Kidney (tissue), 13 donors: ENCODE measurements at regions not wholly inside any gene's neighbourhood (a gene's known extent, or its start where the extent isn't known, plus 50 kb on each side); places are given as distances from the start of the nearest gene placed in this dataset.
"Not testable (repeated sequence)": the region's sequence is repeated elsewhere in the genome, so short reads cannot be mapped to it uniquely, and the experiment has no call there.

Experiments
- DNase-seq, 5 donors: peaks; one replicate each; pipeline ENCODE4 v3.0.0-alpha.2; 2013 to 2020
- FAIRE-seq: peaks from 2 replicates; lab custom pipeline; 2012; peaks lifted over from hg19 to GRCh38; lab: Jason Lieb, UNC
- H3K27ac ChIP-seq, 2 donors: one replicate each; pipeline ENCODE4 v1.7.0; 2013; ENCODE audit warnings: low read depth in 2 of 2, low read length in 2 of 2, inconsistent platforms in 1 of 2
- H3K27me3 ChIP-seq: one replicate; pipeline ENCODE4 v1.7.1; 2013; ENCODE audit warnings: low read length, inconsistent platforms; ENCODE audit not compliant: control insufficient read depth, insufficient read depth
- H3K36me3 ChIP-seq, 3 donors: one replicate each; pipeline versions ENCODE4 v1.7.0 to v1.7.1; 2013; ENCODE audit warnings: low read length in 3 of 3, control low read depth in 1 of 3, inconsistent platforms in 1 of 3; ENCODE audit not compliant: insufficient read depth in 3 of 3, control insufficient read depth in 2 of 3
- H3K4me1 ChIP-seq, 3 donors: one replicate each; pipeline versions ENCODE4 v1.7.0 to v1.7.1; 2013; ENCODE audit warnings: low read length in 3 of 3, inconsistent platforms in 1 of 3, low read depth in 1 of 3; ENCODE audit not compliant: control insufficient read depth in 2 of 3, insufficient read depth in 2 of 3
- H3K4me3 ChIP-seq, 3 donors: one replicate each; pipeline versions ENCODE4 v1.7.0 to v1.8.1; 2013; ENCODE audit warnings: low read length in 3 of 3, control low read depth in 1 of 3, inconsistent platforms in 1 of 3
- H3K9ac ChIP-seq, 3 donors: one replicate each; pipeline versions ENCODE4 v1.7.0 to v1.7.1; 2013; ENCODE audit warnings: low read length in 3 of 3, control low read depth in 1 of 3, inconsistent platforms in 1 of 3
- H3K9me3 ChIP-seq, 3 donors: one replicate each; pipeline versions ENCODE4 v1.7.0 to v1.7.1; 2013; ENCODE audit warnings: low read length in 3 of 3, control low read depth in 1 of 3, inconsistent platforms in 1 of 3; ENCODE audit not compliant: control insufficient read depth in 2 of 3, insufficient read depth in 1 of 3
- CTCF ChIP-seq: IDR thresholded peaks from 3 replicates; pipeline ENCODE4 v1.5.1; 2012; ENCODE audit warnings: mild to moderate bottlenecking, moderate library complexity, borderline replicate concordance; ENCODE audit not compliant: insufficient read depth; ENCODE audit errors: extremely low read depth
- intact Hi-C: fragments of 100-400 bp; cut with DNase I; formaldehyde crosslinking; loops from one replicate; pipeline ENCODE4 v1.11.1; 2022
- donor health status: control.
- donor health status: control.
- donor health status: control.
- donor health status: control.
- donor health status: control.
- donor health status: DM: yes; HTN: yes; CAD: no.
- donor health status: Normal renal cell carcinoma (clear cell type).

- Histone ChIP-seq H3K27ac (no peak overlapping the region), H3K9ac (no peak overlapping the region), H3K27me3 (no peaks in the 10 kb centered on the region), H3K36me3 (no peaks in the 10 kb centered on the region), H3K9me3 (no peaks in the 10 kb centered on the region), H3K4me3 (no peak overlapping the region), H3K4me1 (peaks cover 0 to 3% (median 0%) of the 10 kb centered on the region in 3 donors)
- intact Hi-C loops, result no loop called here
- FAIRE-seq, result no peak
- TF ChIP-seq CTCF, result no peak
- DNase-seq, result peak in 1 of 5 donors; percentile 15
These were observed 182.0 kb upstream of the C21orf91 start for GRCh38 chr21:18000981-18001686.

- H3K9me3 ChIP-seq, FAIRE-seq: not testable (repeated sequence)
These were observed 179.4 kb upstream of the C21orf91 start for GRCh38 chr21:17998599-17998998.

GRCh38 chr21:17989780-17990179, 170.6 kb upstream of the C21orf91 start:
- Histone ChIP-seq H3K36me3 (no peaks in the 10 kb centered on the region), H3K9me3 (peaks cover 0 to 7% (median 0%) of the 10 kb centered on the region in 3 donors), H3K4me3 (no peak overlapping the region), H3K27ac (no peak overlapping the region), H3K27me3 (no peaks in the 10 kb centered on the region), H3K9ac (no peak overlapping the region), H3K4me1 (no peaks in the 10 kb centered on the region)
- DNase-seq (no peak), FAIRE-seq (no peak)
- intact Hi-C loops, result no loop called here
- TF ChIP-seq CTCF, result no peak

More at GRCh38 chr21:17998599-17998998, 179.4 kb upstream of the C21orf91 start:
- H3K36me3 ChIP-seq, DNase-seq, H3K4me3 ChIP-seq, intact Hi-C loops, H3K27me3 ChIP-seq, H3K4me1 ChIP-seq, H3K9ac ChIP-seq, H3K27ac ChIP-seq: not testable (repeated sequence)

GRCh38 chr21:17988102-17988437, 168.9 kb upstream of the C21orf91 start:
- DNase-seq, result no peak
- Histone ChIP-seq H3K27ac (no peak overlapping the region), H3K27me3 (no peaks in the 10 kb centered on the region), H3K36me3 (no peaks in the 10 kb centered on the region), H3K4me1 (no peaks in the 10 kb centered on the region), H3K9ac (no peak overlapping the region), H3K4me3 (no peak overlapping the region), H3K9me3 (peaks cover 0 to 3% (median 0%) of the 10 kb centered on the region in 3 donors)
- intact Hi-C loops, result no loop called here
- no peak for TF ChIP-seq CTCF
- FAIRE-seq, result no peak
